ENCODE measurements at regions not wholly inside any gene's neighbourhood (a gene's known extent, or its start where the extent isn't known, plus 50 kb on each side); places are given as distances from the start of the nearest gene placed in this dataset.

DNA sequence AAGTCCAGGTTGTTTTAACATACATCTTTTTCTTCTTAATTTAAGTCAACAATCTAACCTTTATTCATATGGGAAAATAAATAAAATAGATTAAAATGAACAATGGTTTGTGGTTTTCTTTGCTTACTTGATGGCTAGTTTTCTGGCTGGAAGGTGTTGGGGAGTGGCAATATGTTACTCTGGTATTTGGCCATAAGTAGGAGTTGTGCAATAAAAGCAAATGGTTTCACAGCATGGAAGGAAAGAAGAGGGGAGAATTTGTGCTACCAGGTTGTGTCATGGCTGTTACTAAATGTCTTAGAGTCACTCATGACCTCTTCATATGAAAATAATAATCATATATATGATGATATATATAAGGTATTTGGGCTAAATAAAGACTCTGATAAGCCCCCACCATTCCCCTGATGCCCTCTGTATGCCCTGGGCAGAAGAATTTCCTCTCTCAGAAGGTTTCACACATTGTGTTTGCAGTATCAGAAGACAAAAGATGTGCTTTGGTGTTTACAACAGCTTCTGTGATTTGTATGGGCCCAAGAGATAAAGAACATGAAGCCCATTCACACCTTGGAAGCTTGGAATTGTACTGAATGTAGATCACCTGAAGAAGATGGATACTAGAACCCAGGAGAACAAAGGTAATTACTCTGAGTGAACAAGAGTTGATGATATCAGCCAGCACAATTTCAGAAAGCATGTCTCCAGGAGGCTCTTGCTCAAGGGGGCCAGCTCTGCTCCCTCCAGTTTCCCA, 160.9 kb downstream of the ALG10B start:
- Histone ChIP-seq H3K27ac (no peak overlapping the region), H3K4me1 (no peaks in the 10 kb centered on the region), H3K36me3 (no peaks in the 10 kb centered on the region), H3K9me3 (no peaks in the 10 kb centered on the region), H3K27me3 (no peaks in the 10 kb centered on the region), H3K4me3 (replicated peaks in 1 of 3) (no peak overlapping the region)
- TF ChIP-seq, protein P1, sequence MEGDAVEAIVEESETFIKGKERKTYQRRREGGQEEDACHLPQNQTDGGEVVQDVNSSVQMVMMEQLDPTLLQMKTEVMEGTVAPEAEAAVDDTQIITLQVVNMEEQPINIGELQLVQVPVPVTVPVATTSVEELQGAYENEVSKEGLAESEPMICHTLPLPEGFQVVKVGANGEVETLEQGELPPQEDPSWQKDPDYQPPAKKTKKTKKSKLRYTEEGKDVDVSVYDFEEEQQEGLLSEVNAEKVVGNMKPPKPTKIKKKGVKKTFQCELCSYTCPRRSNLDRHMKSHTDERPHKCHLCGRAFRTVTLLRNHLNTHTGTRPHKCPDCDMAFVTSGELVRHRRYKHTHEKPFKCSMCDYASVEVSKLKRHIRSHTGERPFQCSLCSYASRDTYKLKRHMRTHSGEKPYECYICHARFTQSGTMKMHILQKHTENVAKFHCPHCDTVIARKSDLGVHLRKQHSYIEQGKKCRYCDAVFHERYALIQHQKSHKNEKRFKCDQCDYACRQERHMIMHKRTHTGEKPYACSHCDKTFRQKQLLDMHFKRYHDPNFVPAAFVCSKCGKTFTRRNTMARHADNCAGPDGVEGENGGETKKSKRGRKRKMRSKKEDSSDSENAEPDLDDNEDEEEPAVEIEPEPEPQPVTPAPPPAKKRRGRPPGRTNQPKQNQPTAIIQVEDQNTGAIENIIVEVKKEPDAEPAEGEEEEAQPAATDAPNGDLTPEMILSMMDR (IDR thresholded peaks at IDR 0.05): no peak
- TF ChIP-seq POLR2A (IDR thresholded peaks at IDR 0.05): no peak
- no peak for DNase-seq
- intact Hi-C loops (cut with DNase I): no loop called here

DNA sequence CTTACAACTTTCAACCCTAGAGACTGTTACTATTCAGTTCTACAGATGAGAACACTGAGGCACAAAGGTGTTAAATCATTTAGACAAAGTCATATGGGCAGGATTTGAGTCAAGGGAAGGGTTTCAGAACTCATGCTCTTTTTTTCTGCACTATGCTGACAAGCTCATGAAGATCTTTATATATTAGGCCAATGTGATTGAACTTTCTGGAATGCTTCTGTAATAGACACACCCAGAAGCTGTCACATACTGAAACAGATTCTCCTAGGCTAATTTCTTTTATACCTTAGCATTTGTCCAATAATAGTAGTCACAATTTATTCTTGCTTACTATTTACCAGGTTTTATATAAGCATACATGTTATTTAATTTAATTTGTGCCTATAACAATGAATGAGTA, 164.0 kb downstream of the ALG10B start:
- no peak for DNase-seq
- no peaks in the 10 kb centered on the region for H3K36me3 ChIP-seq
- H3K27ac ChIP-seq: no peak overlapping the region
- no peaks in the 10 kb centered on the region for H3K27me3 ChIP-seq
- H3K4me1 ChIP-seq: no peaks in the 10 kb centered on the region
- no peak overlapping the region for H3K4me3 ChIP-seq (replicated peaks in 1 of 3)
- intact Hi-C loops (cut with DNase I): no loop called here
- H3K9me3 ChIP-seq: no peaks in the 10 kb centered on the region
- no peak for TF ChIP-seq POLR2A (IDR thresholded peaks at IDR 0.05)
- TF ChIP-seq, protein P1 (IDR thresholded peaks at IDR 0.05): no peak

DNA sequence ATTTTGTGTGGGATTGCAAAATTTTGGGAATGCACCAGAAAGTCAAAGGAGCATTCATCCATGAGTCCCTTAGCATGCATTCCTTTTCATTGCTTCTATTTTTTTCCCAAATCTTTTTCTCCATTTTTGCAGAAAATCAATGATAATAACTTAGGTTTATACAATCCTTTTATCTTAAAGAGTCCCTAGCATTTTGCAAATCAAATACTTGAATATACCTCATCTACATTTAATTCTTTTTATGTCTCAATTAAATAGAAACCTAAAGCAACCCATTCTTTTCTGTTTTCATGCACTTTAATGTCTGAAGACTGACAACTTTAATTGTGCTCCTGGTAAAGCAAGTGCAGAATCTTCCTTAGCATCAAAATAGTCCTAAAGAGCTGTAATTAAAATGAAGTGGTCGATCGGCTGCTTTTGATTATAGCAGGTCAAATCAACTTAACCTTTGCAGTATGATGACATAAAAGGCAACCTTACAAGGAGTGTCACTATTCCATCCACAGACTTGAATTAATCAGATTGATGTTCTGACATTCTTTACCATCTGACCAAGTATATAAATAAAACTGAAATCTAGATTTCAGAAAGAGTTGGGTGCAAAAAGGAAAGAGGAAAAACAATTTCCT, 168.4 kb downstream of the ALG10B start:
- Histone ChIP-seq H3K4me3 (replicated peaks in 1 of 3) (no peak overlapping the region), H3K9me3 (no peaks in the 10 kb centered on the region), H3K4me1 (no peaks in the 10 kb centered on the region), H3K27me3 (no peaks in the 10 kb centered on the region), H3K27ac (no peak overlapping the region), H3K36me3 (no peaks in the 10 kb centered on the region)
- 68 to 77% methylated on average over 2 of the region's 2 CpGs for whole genome bisulfite sequencing, 2 donors
- no peak for DNase-seq
- intact Hi-C loops (cut with DNase I): no loop called here
- no peak for TF ChIP-seq POLR2A (IDR thresholded peaks at IDR 0.05)
- TF ChIP-seq, protein P1 (IDR thresholded peaks at IDR 0.05): no peak

DNA sequence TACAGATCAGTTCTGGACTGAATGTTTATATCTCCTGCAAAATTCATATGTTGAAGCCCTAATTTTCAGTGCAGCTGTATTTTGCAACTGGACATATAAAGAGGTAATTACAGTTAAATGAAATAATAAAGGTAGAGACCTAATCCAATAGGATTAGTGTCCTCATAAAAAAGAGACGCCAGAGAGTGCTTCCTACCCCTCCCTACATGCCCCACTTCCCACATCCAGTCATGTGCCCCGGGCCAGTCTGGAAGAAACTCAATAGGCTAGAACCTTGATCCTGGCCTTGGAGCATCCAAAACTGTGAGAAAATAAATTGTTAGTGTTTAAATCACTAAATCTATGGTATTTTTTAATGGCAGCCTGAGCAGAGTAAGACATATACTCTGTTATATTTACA, 172.3 kb downstream of the ALG10B start:
- intact Hi-C loops (cut with DNase I): no loop called here
- H3K27ac ChIP-seq: no peak overlapping the region
- no peaks in the 10 kb centered on the region for H3K36me3 ChIP-seq
- H3K27me3 ChIP-seq: no peaks in the 10 kb centered on the region
- DNase-seq: no peak
- WGBS, 2 donors: 72 to 88% methylated on average over 2 of the region's 2 CpGs
- no peak overlapping the region for H3K4me3 ChIP-seq (replicated peaks in 1 of 3)
- TF ChIP-seq, protein P1 (IDR thresholded peaks at IDR 0.05): no peak
- TF ChIP-seq POLR2A (IDR thresholded peaks at IDR 0.05): no peak
- H3K9me3 ChIP-seq: no peaks in the 10 kb centered on the region
- no peaks in the 10 kb centered on the region for H3K4me1 ChIP-seq

DNA sequence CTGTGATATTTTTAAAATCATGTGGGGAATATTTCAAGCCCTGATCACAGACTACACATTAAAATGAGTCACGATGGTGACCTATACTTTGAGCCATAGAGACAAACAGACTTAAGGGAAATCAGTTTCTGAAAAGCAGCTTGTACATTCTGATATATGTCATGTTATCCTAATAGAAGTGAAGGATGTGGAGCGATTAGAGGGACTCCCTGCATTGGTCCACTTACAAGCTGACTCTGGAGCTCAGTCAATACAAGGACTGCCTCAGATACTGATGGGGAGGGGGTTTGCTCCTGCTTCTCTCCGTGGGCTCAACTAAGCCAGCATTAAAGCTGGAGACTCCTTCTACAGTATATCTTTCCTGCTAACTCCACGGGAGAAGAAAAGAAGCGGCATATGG, 173.5 kb downstream of the ALG10B start:
- WGBS, 2 donors: 63 to 73% methylated on average over 5 of the region's 5 CpGs
- no peak overlapping the region for H3K4me3 ChIP-seq (replicated peaks in 1 of 3)
- no peaks in the 10 kb centered on the region for H3K4me1 ChIP-seq
- H3K27ac ChIP-seq: no peak overlapping the region
- H3K36me3 ChIP-seq: no peaks in the 10 kb centered on the region
- H3K27me3 ChIP-seq: no peaks in the 10 kb centered on the region
- TF ChIP-seq POLR2A (IDR thresholded peaks at IDR 0.05): no peak
- TF ChIP-seq, protein P1 (IDR thresholded peaks at IDR 0.05): no peak
- intact Hi-C loops (cut with DNase I): no loop called here
- no peak for DNase-seq
- no peaks in the 10 kb centered on the region for H3K9me3 ChIP-seq
